HL-60 (cell line): ENCODE measurements at regions not wholly inside any gene's neighbourhood (a gene's known extent, or its start where the extent isn't known, plus 50 kb on each side); places are given as distances from the start of the nearest gene placed in this dataset.

Experiments used
- POLR2AphosphoS5 ChIP-seq: IDR thresholded peaks from 2 replicates; pipeline ENCODE4 v1.6.1; 2012; ENCODE audit warnings: low read depth
- TF ChIP-seq, protein P1 (sequence below): IDR thresholded peaks from one replicate; pipeline ENCODE4 v1.5.1; 2011; ENCODE audit warnings: low read length, control low read depth, inconsistent platforms; ENCODE audit not compliant: insufficient read depth

DNA sequence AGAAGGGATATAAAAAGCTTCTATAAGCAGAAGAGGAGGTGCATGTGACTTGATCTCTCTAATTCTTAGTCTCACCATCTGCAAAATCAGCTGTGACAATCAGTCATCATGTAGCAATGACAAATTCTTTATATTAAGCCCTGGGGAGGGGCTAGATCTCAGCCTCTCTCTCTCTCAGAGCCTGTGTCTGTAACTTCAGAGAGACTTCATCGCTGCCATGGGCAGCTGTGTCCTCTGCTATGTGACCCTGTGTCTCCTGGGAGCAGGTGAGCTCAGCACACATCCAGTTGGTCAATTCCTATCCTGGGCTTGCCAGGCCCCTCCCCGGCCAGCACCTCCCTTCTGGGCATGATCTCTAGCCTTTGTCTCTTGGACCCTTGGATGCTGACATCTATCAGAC is 109.6 kb downstream of the ANKRD18B start:
- TF ChIP-seq, protein P1, sequence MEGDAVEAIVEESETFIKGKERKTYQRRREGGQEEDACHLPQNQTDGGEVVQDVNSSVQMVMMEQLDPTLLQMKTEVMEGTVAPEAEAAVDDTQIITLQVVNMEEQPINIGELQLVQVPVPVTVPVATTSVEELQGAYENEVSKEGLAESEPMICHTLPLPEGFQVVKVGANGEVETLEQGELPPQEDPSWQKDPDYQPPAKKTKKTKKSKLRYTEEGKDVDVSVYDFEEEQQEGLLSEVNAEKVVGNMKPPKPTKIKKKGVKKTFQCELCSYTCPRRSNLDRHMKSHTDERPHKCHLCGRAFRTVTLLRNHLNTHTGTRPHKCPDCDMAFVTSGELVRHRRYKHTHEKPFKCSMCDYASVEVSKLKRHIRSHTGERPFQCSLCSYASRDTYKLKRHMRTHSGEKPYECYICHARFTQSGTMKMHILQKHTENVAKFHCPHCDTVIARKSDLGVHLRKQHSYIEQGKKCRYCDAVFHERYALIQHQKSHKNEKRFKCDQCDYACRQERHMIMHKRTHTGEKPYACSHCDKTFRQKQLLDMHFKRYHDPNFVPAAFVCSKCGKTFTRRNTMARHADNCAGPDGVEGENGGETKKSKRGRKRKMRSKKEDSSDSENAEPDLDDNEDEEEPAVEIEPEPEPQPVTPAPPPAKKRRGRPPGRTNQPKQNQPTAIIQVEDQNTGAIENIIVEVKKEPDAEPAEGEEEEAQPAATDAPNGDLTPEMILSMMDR: no peak
- no peak for TF ChIP-seq POLR2AphosphoS5
